WTC11 (cell line): ENCODE measurements at regions not wholly inside any gene's neighbourhood (a gene's known extent, or its start where the extent isn't known, plus 50 kb on each side); places are given as distances from the start of the nearest gene placed in this dataset.

Experiments used
- ATF1 ChIP-seq: sonication (generic); formaldehyde crosslinking; IDR thresholded peaks from 2 replicates; pipeline ENCODE4 v1.8.1; 2023; ENCODE audit warnings: mild to moderate bottlenecking, moderate library complexity, missing genetic modification reagents
- CREM ChIP-seq: sonication (generic); formaldehyde crosslinking; IDR thresholded peaks from 2 replicates; pipeline ENCODE4 v1.8.1; 2022; ENCODE audit warnings: mild to moderate bottlenecking, missing genetic modification reagents, moderate library complexity
- CTCF ChIP-seq: fragments of 200-600 bp; IDR thresholded peaks from 2 replicates; pipeline ENCODE4 v1.8.0; 2022; ENCODE audit warnings: antibody characterized with exemption
- FOXP1 ChIP-seq: sonication (generic); formaldehyde crosslinking; IDR thresholded peaks from 2 replicates; pipeline ENCODE4 v1.8.0; 2022; ENCODE audit warnings: missing genetic modification reagents, mild to moderate bottlenecking, moderate library complexity, borderline replicate concordance
- HMGXB4 ChIP-seq: sonication (generic); formaldehyde crosslinking; IDR thresholded peaks from 2 replicates; pipeline ENCODE4 v1.8.1; 2023; ENCODE audit warnings: mild to moderate bottlenecking, moderate library complexity, missing genetic modification reagents
- MAX ChIP-seq: sonication (generic); formaldehyde crosslinking; IDR thresholded peaks from 2 replicates; pipeline ENCODE4 v1.8.0; 2022; ENCODE audit warnings: mild to moderate bottlenecking, missing genetic modification reagents
- PRDM15 ChIP-seq: sonication (generic); formaldehyde crosslinking; IDR thresholded peaks from 2 replicates; pipeline ENCODE4 v1.8.0; 2022; ENCODE audit warnings: missing genetic modification reagents
- TCF7 ChIP-seq: sonication (generic); formaldehyde crosslinking; IDR thresholded peaks from 2 replicates; pipeline ENCODE4 v1.8.0; 2022; ENCODE audit warnings: mild to moderate bottlenecking, low read depth, missing genetic modification reagents, moderate library complexity
- USF1 ChIP-seq: sonication (generic); formaldehyde crosslinking; IDR thresholded peaks from 2 replicates; pipeline ENCODE4 v1.8.0; 2022; ENCODE audit warnings: mild to moderate bottlenecking, missing genetic modification reagents
- TF ChIP-seq, protein P1 (sequence below): sonication (generic); formaldehyde crosslinking; IDR thresholded peaks from 2 replicates; pipeline ENCODE4 v1.8.1; 2022; ENCODE audit warnings: mild to moderate bottlenecking, missing genetic modification reagents, moderate library complexity, borderline replicate concordance

GRCh38 chr1:221630236-221630635, 111.7 kb downstream of the DUSP10 start:
- TF ChIP-seq CTCF = no peak
- TF ChIP-seq ATF1 = no peak
- TF ChIP-seq TCF7 = no peak
- TF ChIP-seq USF1 = no peak
- TF ChIP-seq HMGXB4 = no peak
- no peak for TF ChIP-seq FOXP1 (CRISPR knock-in tag)
- no peak for TF ChIP-seq MAX (CRISPR knock-in tag)
- no peak for TF ChIP-seq CREM (CRISPR knock-in tag)
- TF ChIP-seq, protein P1, sequence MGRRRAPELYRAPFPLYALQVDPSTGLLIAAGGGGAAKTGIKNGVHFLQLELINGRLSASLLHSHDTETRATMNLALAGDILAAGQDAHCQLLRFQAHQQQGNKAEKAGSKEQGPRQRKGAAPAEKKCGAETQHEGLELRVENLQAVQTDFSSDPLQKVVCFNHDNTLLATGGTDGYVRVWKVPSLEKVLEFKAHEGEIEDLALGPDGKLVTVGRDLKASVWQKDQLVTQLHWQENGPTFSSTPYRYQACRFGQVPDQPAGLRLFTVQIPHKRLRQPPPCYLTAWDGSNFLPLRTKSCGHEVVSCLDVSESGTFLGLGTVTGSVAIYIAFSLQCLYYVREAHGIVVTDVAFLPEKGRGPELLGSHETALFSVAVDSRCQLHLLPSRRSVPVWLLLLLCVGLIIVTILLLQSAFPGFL (CRISPR knock-in tag) = no peak
- no peak for TF ChIP-seq PRDM15 (CRISPR knock-in tag)
